A549 (cell line): ENCODE measurements at regions not wholly inside any gene's neighbourhood (a gene's known extent, or its start where the extent isn't known, plus 50 kb on each side); places are given as distances from the start of the nearest gene placed in this dataset.

Source experiments
- ATAC-seq, 2 experiments: fragments of 200-7000 bp in 1 of 2; fragments of >200 bp in 1 of 2; cut with Nextera tagmentation in 1 of 2; cut with Tn5 transposase in 1 of 2; 3 replicates each; pipeline versions ENCODE4 v1.8.0 to v1.9.1; 2018 to 2020; ENCODE audit warnings: mild to moderate bottlenecking in 1 of 2, moderate library complexity in 1 of 2
- CTCF ChIA-PET: fragments of 300-600 bp; sonication (Branson Sonifier 250); formaldehyde crosslinking; extraction: SDS; loops from one replicate; lab custom pipeline; 2021; ENCODE audit warnings: antibody characterized with exemption, inconsistent platforms; lab: Yijun Ruan, JAX
- POLR2A ChIA-PET: fragments of 350-600 bp; formaldehyde crosslinking; extraction: SDS; loops from one replicate; lab custom pipeline; 2021; ENCODE audit warnings: antibody characterized with exemption, inconsistent platforms; lab: Yijun Ruan, JAX
- DNase-seq, 2 experiments: peaks; one replicate each; pipeline versions ENCODE4 v3.0.0 to v3.0.0-alpha.2; 2011 to 2016; ENCODE audit warnings: low read depth in 1 of 2, low spot score in 1 of 2
- FAIRE-seq: peaks from 2 replicates; lab custom pipeline; 2011; peaks lifted over from hg19 to GRCh38; lab: Jason Lieb, UNC
- H3K27ac ChIP-seq, 2 experiments: fragments of >200 bp; sonication (Bioruptor Twin); formaldehyde crosslinking; 3 replicates each; pipeline ENCODE4 v1.5.1; 2016 to 2017
- H3K4me1 ChIP-seq: fragments of >200 bp; sonication (Bioruptor Twin); formaldehyde crosslinking; 3 replicates; pipeline ENCODE4 v1.6.1; 2016
- H3K4me2 ChIP-seq: fragments of >200 bp; sonication (Bioruptor Twin); formaldehyde crosslinking; 3 replicates; pipeline ENCODE4 v1.6.1; 2016
- H3K4me3 ChIP-seq: fragments of >200 bp; sonication (Bioruptor Twin); formaldehyde crosslinking; 3 replicates; pipeline ENCODE4 v1.5.1; 2016
- H3K9me3 ChIP-seq: fragments of >200 bp; sonication (Bioruptor Twin); formaldehyde crosslinking; 3 replicates; pipeline ENCODE4 v1.6.1; 2016
- BHLHE40 ChIP-seq: IDR thresholded peaks from 2 replicates; pipeline ENCODE4 v1.6.1; 2012; ENCODE audit warnings: low read depth, low read length, inconsistent platforms
- CBX2 ChIP-seq: fragments of 200-600 bp; sonication (generic); IDR thresholded peaks from 2 replicates; pipeline ENCODE4 v1.6.1; 2016; ENCODE audit warnings: low read depth, mild to moderate bottlenecking, borderline replicate concordance
- CEBPB ChIP-seq, 2 experiments: fragments of >200 bp in 1 of 2; sonication (Bioruptor Twin) in 1 of 2; formaldehyde crosslinking in 1 of 2; IDR thresholded peaks; 2 replicates each; pipeline ENCODE4 v1.6.1; 2012 to 2016
- CHD2 ChIP-seq: fragments of 150-350 bp; IDR thresholded peaks from 2 replicates; pipeline ENCODE4 v1.6.1; 2014; ENCODE audit warnings: low read length; ENCODE audit not compliant: partially characterized antibody
- EHF ChIP-seq: fragments of 250-450 bp; sonication (Bioruptor Pico); IDR thresholded peaks from 2 replicates; pipeline ENCODE4 v1.5.0; 2020; ENCODE audit warnings: mild to moderate bottlenecking
- EHMT2 ChIP-seq: fragments of 200-600 bp; sonication (generic); IDR thresholded peaks from 2 replicates; pipeline ENCODE4 v1.6.1; 2016; ENCODE audit warnings: antibody characterized with exemption, low read depth, mild to moderate bottlenecking, moderate library complexity
- ELK1 ChIP-seq: fragments of 150-350 bp; IDR thresholded peaks from 2 replicates; pipeline ENCODE4 v1.6.1; 2014; ENCODE audit warnings: low read depth, mild to moderate bottlenecking, low read length
- FOSL2 ChIP-seq, 2 experiments: fragments of 450-650 bp in 1 of 2; fragments of >200 bp in 1 of 2; sonication (Bioruptor Twin) in 1 of 2; formaldehyde crosslinking; IDR thresholded peaks; 2 replicates each; pipeline versions ENCODE4 v1.5.0 to v1.6.1; 2016 to 2020; ENCODE audit warnings: mild to moderate bottlenecking in 1 of 2, moderate library complexity in 1 of 2
- FOXS1 ChIP-seq: fragments of 250-450 bp; sonication (Bioruptor Pico); IDR thresholded peaks from 2 replicates; pipeline ENCODE4 v1.5.0; 2020; ENCODE audit warnings: mild to moderate bottlenecking, moderate library complexity
- HDAC2 ChIP-seq: fragments of 200-600 bp; sonication (generic); IDR thresholded peaks from 2 replicates; pipeline ENCODE4 v1.6.1; 2016
- HOXA7 ChIP-seq: fragments of 250-450 bp; sonication (Bioruptor Pico); IDR thresholded peaks from 2 replicates; pipeline ENCODE4 v1.5.0; 2020; ENCODE audit warnings: mild to moderate bottlenecking, moderate library complexity
- JUN ChIP-seq, 2 experiments: fragments of >200 bp; sonication (Bioruptor Twin); formaldehyde crosslinking; IDR thresholded peaks; 2 replicates in 1 of 2; 3 replicates in 1 of 2; pipeline ENCODE4 v1.6.1; 2016 to 2017
- JUNB ChIP-seq: fragments of >200 bp; sonication (Bioruptor Twin); formaldehyde crosslinking; IDR thresholded peaks from 2 replicates; pipeline ENCODE4 v1.6.1; 2016
- KDM5A ChIP-seq: fragments of 200-600 bp; sonication (generic); IDR thresholded peaks from 2 replicates; pipeline ENCODE4 v1.6.1; 2016; ENCODE audit warnings: antibody characterized with exemption, mild to moderate bottlenecking
- MAX ChIP-seq: IDR thresholded peaks from 2 replicates; pipeline ENCODE4 v1.6.1; 2012
- MAZ ChIP-seq: fragments of 150-350 bp; IDR thresholded peaks from 2 replicates; pipeline ENCODE4 v1.6.1; 2014; ENCODE audit warnings: antibody characterized with exemption, low read depth, low read length, borderline replicate concordance
- NFE2L2 ChIP-seq: fragments of 150-350 bp; conservative IDR thresholded peaks from 2 replicates; pipeline ENCODE4 v1.6.1; 2014; ENCODE audit warnings: low read length
- NPAS2 ChIP-seq: fragments of 250-450 bp; sonication (Bioruptor Pico); IDR thresholded peaks from 2 replicates; pipeline ENCODE4 v1.8.0; 2022; ENCODE audit warnings: mild to moderate bottlenecking, moderate library complexity, borderline replicate concordance
- PBX3 ChIP-seq: IDR thresholded peaks from 2 replicates; pipeline ENCODE4 v1.6.1; 2012
- POLR2A ChIP-seq: IDR thresholded peaks from 2 replicates; pipeline ENCODE4 v1.6.1; 2012; ENCODE audit warnings: mild to moderate bottlenecking, low read length
- POLR2AphosphoS2 ChIP-seq: conservative IDR thresholded peaks from 2 replicates; pipeline ENCODE4 v1.6.1; 2012; ENCODE audit warnings: low read length, improper control_type of control experiment, inconsistent platforms
- RARB ChIP-seq: fragments of 250-450 bp; sonication (Bioruptor Pico); IDR thresholded peaks from 2 replicates; pipeline ENCODE4 v1.8.0; 2021; ENCODE audit warnings: mild to moderate bottlenecking, moderate library complexity
- RCOR1 ChIP-seq: fragments of 150-350 bp; IDR thresholded peaks from 2 replicates; pipeline ENCODE4 v1.6.1; 2014; ENCODE audit warnings: antibody characterized with exemption, low read length, low read depth
- REST ChIP-seq: fragments of 200-600 bp; sonication (generic); IDR thresholded peaks from 2 replicates; pipeline ENCODE4 v1.6.1; 2016; ENCODE audit warnings: antibody characterized with exemption, mild to moderate bottlenecking, moderate library complexity
- RFX5 ChIP-seq: fragments of 450-650 bp; IDR thresholded peaks from 2 replicates; pipeline ENCODE4 v1.7.1; 2014; ENCODE audit warnings: antibody characterized with exemption, mild to moderate bottlenecking, moderate library complexity
- TFCP2L1 ChIP-seq: fragments of 250-450 bp; sonication (Bioruptor Pico); IDR thresholded peaks from 2 replicates; pipeline ENCODE4 v1.5.0; 2021; ENCODE audit warnings: mild to moderate bottlenecking
- USF2 ChIP-seq: fragments of 450-650 bp; IDR thresholded peaks from 2 replicates; pipeline ENCODE4 v1.6.1; 2014; ENCODE audit warnings: antibody characterized with exemption
- ZC3H11A ChIP-seq: fragments of 450-650 bp; IDR thresholded peaks from 2 replicates; pipeline ENCODE4 v1.6.1; 2014; ENCODE audit warnings: antibody characterized with exemption, mild to moderate bottlenecking
- WGBS: methylation state at CpG from one replicate; pipeline ENCODE4 v1.1.6; 2017; ENCODE audit errors: missing lambda C conversion rate; 5-methylcytosine and 5-hydroxymethylcytosine counted together

- Histone ChIP-seq H3K27ac (no peak overlapping the region), H3K9me3 (no peaks in the 10 kb centered on the region), H3K4me1 (no peaks in the 10 kb centered on the region)
- ChIA-PET POLR2A (no interaction called here), CTCF (no interaction called here)
- no peak for FAIRE-seq
- no peak for ATAC-seq
- DNase-seq: no peak
- no peak for TF ChIP-seq KDM5A
- TF ChIP-seq JUNB: no peak
- no peak for TF ChIP-seq EHMT2
- no peak for TF ChIP-seq HDAC2
- TF ChIP-seq JUN (IDR thresholded peaks at IDR 0.05): no peak
- no peak for TF ChIP-seq NPAS2 (CRISPR knock-in tag)
- TF ChIP-seq POLR2AphosphoS2: no peak
- no peak for TF ChIP-seq RFX5
- no peak for TF ChIP-seq FOXS1 (CRISPR knock-in tag)
- TF ChIP-seq USF2: no peak
- TF ChIP-seq POLR2A: no peak
- no peak for TF ChIP-seq RCOR1
- no peak for TF ChIP-seq FOSL2 (IDR thresholded peaks at IDR 0.05)
- no peak for TF ChIP-seq FOSL2 (CRISPR knock-in tag; IDR thresholded peaks at IDR 0.05)
- TF ChIP-seq RARB (CRISPR knock-in tag): no peak
- TF ChIP-seq CHD2: no peak
- TF ChIP-seq REST: no peak
- TF ChIP-seq CBX2: no peak
- TF ChIP-seq BHLHE40: no peak
- no peak for TF ChIP-seq HOXA7 (CRISPR knock-in tag)
- no peak for TF ChIP-seq TFCP2L1 (CRISPR knock-in tag)
- TF ChIP-seq, all 56 proteins: peak for 0
- 62% methylated on average over 1 of the region's 1 CpG for WGBS
- Histone ChIP-seq H3K4me3 (no peak overlapping the region), H3K4me2 (no peak overlapping the region)
Measured at GRCh38 chr1:190908246-190908645, 430.6 kb upstream of the BRINP3 start.

- POLR2A ChIA-PET: no interaction called here
- no peak overlapping the region for H3K4me2 ChIP-seq
- FAIRE-seq (no peak), DNase-seq (no peak), ATAC-seq (no peak)
- H3K4me3 ChIP-seq: no peak overlapping the region
- no peaks in the 10 kb centered on the region for H3K9me3 ChIP-seq
- H3K4me1 ChIP-seq: no peaks in the 10 kb centered on the region
- TF ChIP-seq CEBPB (IDR thresholded peaks at IDR 0.05) (no peak), HDAC2 (no peak), NFE2L2 (no peak), ELK1 (no peak), PBX3 (no peak), MAZ (no peak), JUNB (no peak), EHF (CRISPR knock-in tag) (no peak), FOSL2 (IDR thresholded peaks at IDR 0.05) (no peak), FOSL2 (CRISPR knock-in tag; IDR thresholded peaks at IDR 0.05) (no peak), MAX (no peak), ZC3H11A (no peak)
- CTCF ChIA-PET: no interaction called here
- H3K27ac ChIP-seq: no peak overlapping the region
Measured at GRCh38 chr1:190908691-190909090, 431.0 kb upstream of the BRINP3 start.
